GM12891 (cell line): ENCODE measurements at regions not wholly inside any gene's neighbourhood (a gene's known extent, or its start where the extent isn't known, plus 50 kb on each side); places are given as distances from the start of the nearest gene placed in this dataset.

Experiments
- POLR2A ChIP-seq: IDR thresholded peaks from 2 replicates; pipeline ENCODE4 v1.6.1; 2011; ENCODE audit warnings: low read depth, low read length, control low read depth
- POLR2AphosphoS5 ChIP-seq: IDR thresholded peaks from 2 replicates; pipeline ENCODE4 v1.6.1; 2011; ENCODE audit warnings: low read depth, low read length, control low read depth
- SPI1 ChIP-seq: IDR thresholded peaks from 2 replicates; pipeline ENCODE4 v1.6.1; 2011; ENCODE audit warnings: low read depth, low read length, control low read depth
- TAF1 ChIP-seq: IDR thresholded peaks from 2 replicates; pipeline ENCODE4 v1.6.1; 2011; ENCODE audit warnings: low read depth, low read length, control low read depth

DNA sequence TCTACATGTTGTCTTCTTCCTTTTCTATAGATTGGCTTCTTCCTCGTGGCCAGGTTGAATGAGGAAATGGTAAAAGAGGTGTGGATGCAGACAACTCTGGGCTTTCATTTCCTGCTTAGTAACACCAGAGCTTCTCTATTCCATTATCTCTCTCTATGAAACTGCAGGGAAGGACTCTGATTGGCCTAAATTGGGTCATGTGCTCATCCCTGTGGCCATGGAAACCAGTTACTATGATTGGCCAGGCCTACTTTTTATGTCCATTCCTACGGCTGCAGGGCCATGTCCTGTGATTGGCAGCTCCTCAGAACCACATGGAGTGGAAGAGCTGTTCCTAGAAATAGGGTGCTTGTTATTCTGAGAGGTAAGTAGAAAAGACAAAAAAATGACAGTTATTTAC is 486.9 kb upstream of the ADAMTS9 start:
- TF ChIP-seq POLR2AphosphoS5: no peak
- TF ChIP-seq SPI1: no peak
- TF ChIP-seq POLR2A: no peak
- TF ChIP-seq TAF1: no peak
